HCT116 (cell line): ENCODE measurements at regions not wholly inside any gene's neighbourhood (a gene's known extent, or its start where the extent isn't known, plus 50 kb on each side); places are given as distances from the start of the nearest gene placed in this dataset.

Source experiments
- ATAC-seq: fragments of 200-7000 bp; cut with Tn5 transposase; 2 replicates; pipeline ENCODE4 v1.9.1; 2020; ENCODE audit warnings: mild to moderate bottlenecking, moderate library complexity
- BruUV-seq: library from RNA; stranded (reverse); fragments of 400-500 nt; replicated peaks from 2 replicates; lab custom pipeline; 2021; lab: Mats Ljungman, UMichigan
- CTCF ChIA-PET: fragments of 300-600 bp; sonication (Branson Sonifier 250); formaldehyde crosslinking; loops from one replicate; lab custom pipeline; 2021; ENCODE audit warnings: antibody characterized with exemption; lab: Charles Lee
- POLR2A ChIA-PET: fragments of 300-600, 350-600 bp; sonication (Branson Sonifier 250); formaldehyde crosslinking; loops from one replicate; lab custom pipeline; 2021; ENCODE audit warnings: antibody characterized with exemption; lab: Charles Lee
- RAD21 ChIA-PET, 2 experiments: fragments of 300-600 bp; sonication (Branson Sonifier 250); formaldehyde crosslinking; loops; one replicate each; lab custom pipeline; 2023; ENCODE audit warnings: low total read pairs in 2 of 2; ENCODE audit not compliant: uncharacterized antibody in 2 of 2, unreplicated experiment in 2 of 2, low non-redundant PET in 1 of 2; lab: Charles Lee
- DNase-seq: peaks from one replicate; pipeline ENCODE4 v3.0.0-alpha.2; 2010; ENCODE audit warnings: low read depth, low spot score
- H2AFZ ChIP-seq: fragments of 200-600 bp; shearing (Covaris generic), sonication (generic); 2 replicates; pipeline ENCODE4 v1.6.1; 2017; ENCODE audit warnings: low read depth, mixed run types, mixed read lengths, antibody characterized with exemption, low read length; ENCODE audit not compliant: poor library complexity, severe bottlenecking
- H3K27ac ChIP-seq: 2 replicates; pipeline ENCODE4 v1.5.1; 2012; ENCODE audit warnings: low read depth, low read length
- H3K27me3 ChIP-seq: fragments of 200-600 bp; sonication (generic); 2 replicates; pipeline ENCODE4 v1.6.1; 2016; ENCODE audit warnings: mixed run types, low read length, mixed read lengths; ENCODE audit not compliant: insufficient read depth
- H3K36me3 ChIP-seq, 2 experiments: fragments of 200-500 bp in 1 of 2; fragments of 200-600 bp in 1 of 2; sonication (Bioruptor generic) in 1 of 2; sonication (generic) in 1 of 2; 2 replicates each; pipeline versions ENCODE4 v1.5.1 to v1.6.1; 2014 to 2016; ENCODE audit warnings: low read length in 2 of 2, inconsistent platforms in 1 of 2, mixed read lengths in 1 of 2, mixed run types in 1 of 2; ENCODE audit not compliant: insufficient read depth in 2 of 2, control insufficient read depth in 1 of 2
- H3K4me1 ChIP-seq, 2 experiments: fragments of 200-600 bp in 1 of 2; sonication (generic) in 1 of 2; 2 replicates each; pipeline versions ENCODE4 v1.5.1 to v1.6.1; 2012 to 2017; ENCODE audit warnings: low read length in 2 of 2, inconsistent platforms in 1 of 2, mild to moderate bottlenecking in 1 of 2, mixed read lengths in 1 of 2, mixed run types in 1 of 2, moderate library complexity in 1 of 2; ENCODE audit not compliant: insufficient read depth in 2 of 2, control insufficient read depth in 1 of 2
- H3K4me2 ChIP-seq: fragments of 200-600 bp; sonication (generic); 2 replicates; pipeline ENCODE4 v1.6.1; 2017; ENCODE audit warnings: mixed run types, low read length, mixed read lengths
- H3K4me3 ChIP-seq, 2 experiments: fragments of 200-600 bp in 1 of 2; sonication (generic) in 1 of 2; replicated peaks in 1 of 2; 2 replicates each; pipeline ENCODE4 v1.5.1; 2011 to 2016; ENCODE audit warnings: low read length in 2 of 2, control low read depth in 1 of 2, low read depth in 1 of 2, mild to moderate bottlenecking in 1 of 2, mixed read lengths in 1 of 2, mixed run types in 1 of 2
- H3K79me2 ChIP-seq: fragments of 200-600 bp; sonication (generic); 2 replicates; pipeline ENCODE4 v1.6.1; 2017; ENCODE audit warnings: mild to moderate bottlenecking, mixed run types, low read length, moderate library complexity, mixed read lengths; ENCODE audit not compliant: insufficient read depth
- H3K9ac ChIP-seq: fragments of 200-600 bp; sonication (generic); 2 replicates; pipeline ENCODE4 v1.6.1; 2016; ENCODE audit warnings: low read length, mixed read lengths
- H3K9me2 ChIP-seq: fragments of 200-600 bp; sonication (generic), shearing (Covaris generic); 2 replicates; pipeline ENCODE4 v1.6.1; 2017; ENCODE audit warnings: mixed run types, mild to moderate bottlenecking, moderate library complexity; ENCODE audit not compliant: insufficient read depth
- H3K9me3 ChIP-seq, 2 experiments: fragments of 200-500 bp in 1 of 2; fragments of 200-600 bp in 1 of 2; sonication (Bioruptor generic) in 1 of 2; sonication (generic) in 1 of 2; 2 replicates each; pipeline ENCODE4 v1.6.1; 2014 to 2017; ENCODE audit warnings: low read length in 2 of 2, mixed read lengths in 2 of 2, inconsistent platforms in 1 of 2, low read depth in 1 of 2, mild to moderate bottlenecking in 1 of 2, mixed run types in 1 of 2, moderate library complexity in 1 of 2; ENCODE audit not compliant: control insufficient read depth in 1 of 2, insufficient read depth in 1 of 2
- H4K20me1 ChIP-seq: fragments of 200-600 bp; sonication (generic), shearing (Covaris generic); 2 replicates; pipeline ENCODE4 v1.6.1; 2017; ENCODE audit warnings: mixed run types, mild to moderate bottlenecking, moderate library complexity; ENCODE audit not compliant: insufficient read depth
- ELF1 ChIP-seq: IDR thresholded peaks from 2 replicates; pipeline ENCODE4 v1.6.1; 2012; ENCODE audit warnings: low read depth, borderline replicate concordance
- EZH2 ChIP-seq: fragments of 200-600 bp; sonication (generic); IDR thresholded peaks from 2 replicates; pipeline ENCODE4 v1.6.1; 2017; ENCODE audit warnings: antibody characterized with exemption, mixed run types
- EZH2phosphoT487 ChIP-seq: fragments of 200-600 bp; IDR thresholded peaks from 2 replicates; pipeline ENCODE4 v1.6.1; 2018; ENCODE audit warnings: antibody characterized with exemption, borderline replicate concordance
- FOSL1 ChIP-seq: IDR thresholded peaks from 2 replicates; pipeline ENCODE4 v1.6.1; 2012; ENCODE audit warnings: low read depth
- JUND ChIP-seq: IDR thresholded peaks from 2 replicates; pipeline ENCODE4 v1.6.1; 2012
- RAD21 ChIP-seq: IDR thresholded peaks from 2 replicates; pipeline ENCODE4 v1.6.1; 2012; ENCODE audit warnings: low read depth, mild to moderate bottlenecking
- TCF7L2 ChIP-seq: IDR thresholded peaks from 2 replicates; pipeline ENCODE4 v1.7.0; 2011; ENCODE audit warnings: borderline replicate concordance, inconsistent platforms; ENCODE audit not compliant: insufficient read depth, insufficient read length; ENCODE audit errors: extremely low read depth
- YY1 ChIP-seq: IDR thresholded peaks from 2 replicates; pipeline ENCODE4 v1.6.1; 2011; ENCODE audit warnings: low read length, low read depth, moderate library complexity, mild to moderate bottlenecking; ENCODE audit not compliant: insufficient replicate concordance; ENCODE audit errors: extremely low read depth
- ZFX ChIP-seq: fragments of 450-650 bp; IDR thresholded peaks from 2 replicates; pipeline ENCODE4 v1.6.1; 2017
- intact Hi-C: fragments of 100-400 bp; cut with micrococcal nuclease; formaldehyde crosslinking; loops from 2 replicates; pipeline ENCODE4 v1.10.0; 2022
- TF ChIP-seq, protein P1 (sequence below): IDR thresholded peaks from 2 replicates; pipeline ENCODE4 v1.6.1; 2012

DNA sequence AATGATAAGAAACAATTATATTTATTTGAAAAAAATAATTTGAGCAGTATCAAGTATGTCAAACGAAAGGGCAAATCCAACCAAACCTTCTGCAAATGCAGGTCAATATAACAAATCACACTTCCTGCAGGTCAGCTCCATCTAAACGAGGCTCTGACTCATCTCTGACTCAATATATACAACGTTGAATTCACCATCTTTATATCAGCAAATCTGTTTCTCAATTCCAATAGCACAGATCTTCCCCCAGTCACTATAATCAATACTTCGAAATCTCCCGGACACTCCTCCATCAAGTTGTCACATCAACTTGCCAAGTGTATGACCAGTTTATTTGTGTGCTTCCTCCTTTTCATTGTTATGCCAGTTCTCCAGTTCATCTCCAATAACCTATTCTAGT lies 388.9 kb downstream of the ZEB2 start:
- H4K20me1 ChIP-seq, result no peaks in the 10 kb centered on the region
- H3K9me2 ChIP-seq, result no peaks in the 10 kb centered on the region
- DNase-seq (no peak), ATAC-seq (no peak)
- H3K4me2 ChIP-seq, result peak overlapping the region; percentile 6; the same call in 1 of the 2 replicates
- BruUV-seq, result no TSS peak
- no peaks in the 10 kb centered on the region for H3K27me3 ChIP-seq
- no peak overlapping the region for H2AFZ ChIP-seq
- H3K36me3 ChIP-seq, result no peaks in the 10 kb centered on the region
- H3K4me1 ChIP-seq, result peaks cover 0 to 9% of the 10 kb centered on the region in 2 experiments; a peak in 2 of 4 replicates
- ChIA-PET CTCF (no interaction called here), RAD21 (no interaction called here), POLR2A (no interaction called here)
- H3K9ac ChIP-seq, result no peak overlapping the region
- no peaks in the 10 kb centered on the region for H3K9me3 ChIP-seq
- no peak overlapping the region for H3K4me3 ChIP-seq
- H3K79me2 ChIP-seq, result no peaks in the 10 kb centered on the region
- intact Hi-C loops, result no loop called here
- no peak overlapping the region for H3K27ac ChIP-seq
- TF ChIP-seq JUND, result 0 out of 2 replicates have a peak, but pooled peaks have one; percentile 11
- peak; percentile 49; the same call in 1 of the 2 replicates for TF ChIP-seq FOSL1
- no peak for TF ChIP-seq ZFX

DNA sequence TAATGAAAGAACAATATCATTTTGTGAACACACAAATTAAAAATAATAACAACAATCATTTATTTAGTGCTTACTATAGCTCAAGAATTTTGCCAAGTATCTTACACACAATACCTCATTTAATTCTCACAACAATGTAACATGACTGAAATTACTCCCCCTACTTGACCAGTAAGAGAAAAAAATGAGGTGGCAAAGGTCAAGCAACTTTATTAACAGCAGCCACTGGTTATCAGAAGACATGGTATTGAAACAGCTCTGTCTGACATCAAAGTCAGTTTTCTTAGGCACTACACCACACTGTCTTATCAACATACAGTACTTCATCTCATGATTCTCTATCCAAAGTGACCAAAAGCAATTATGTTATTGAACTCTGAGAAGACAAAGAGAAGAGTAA lies 389.4 kb downstream of the ZEB2 start:
- Histone ChIP-seq H3K4me1 (peaks cover 0 to 9% of the 10 kb centered on the region in 2 experiments; a peak in 2 of 4 replicates), H3K9me2 (no peaks in the 10 kb centered on the region), H3K4me2 (no peak overlapping the region), H3K27ac (no peak overlapping the region), H3K4me3 (no peak overlapping the region)
- POLR2A ChIA-PET, result no interaction called here
- intact Hi-C loops, result no loop called here
- TF ChIP-seq EZH2phosphoT487 (no peak), YY1 (no peak), JUND (no peak), TCF7L2 (no peak), ELF1 (no peak), EZH2 (no peak), RAD21 (no peak)
- TF ChIP-seq, protein P1, sequence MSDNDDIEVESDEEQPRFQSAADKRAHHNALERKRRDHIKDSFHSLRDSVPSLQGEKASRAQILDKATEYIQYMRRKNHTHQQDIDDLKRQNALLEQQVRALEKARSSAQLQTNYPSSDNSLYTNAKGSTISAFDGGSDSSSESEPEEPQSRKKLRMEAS, result no peak
- TF ChIP-seq, all 23 proteins: peak for 0
- BruUV-seq, result no TSS peak
- no peak overlapping the region for H3K9ac ChIP-seq
- ATAC-seq (no peak), DNase-seq (no peak)
- H3K27me3 ChIP-seq, result no peaks in the 10 kb centered on the region
- CTCF ChIA-PET, result no interaction called here
- H3K9me3 ChIP-seq, result no peaks in the 10 kb centered on the region
- no peaks in the 10 kb centered on the region for H3K36me3 ChIP-seq
- H2AFZ ChIP-seq, result no peak overlapping the region
- RAD21 ChIA-PET, result interaction anchor here in 1 of 2 experiments (0.7 kb wide), 1 partner anchor 177 kb away, joined by 4 read pairs; no protein-coding TSS in a partner anchor
- no peaks in the 10 kb centered on the region for H3K79me2 ChIP-seq
- H4K20me1 ChIP-seq, result no peaks in the 10 kb centered on the region
